ENCODE measurements at regions not wholly inside any gene's neighbourhood (a gene's known extent, or its start where the extent isn't known, plus 50 kb on each side); places are given as distances from the start of the nearest gene placed in this dataset.

DNA sequence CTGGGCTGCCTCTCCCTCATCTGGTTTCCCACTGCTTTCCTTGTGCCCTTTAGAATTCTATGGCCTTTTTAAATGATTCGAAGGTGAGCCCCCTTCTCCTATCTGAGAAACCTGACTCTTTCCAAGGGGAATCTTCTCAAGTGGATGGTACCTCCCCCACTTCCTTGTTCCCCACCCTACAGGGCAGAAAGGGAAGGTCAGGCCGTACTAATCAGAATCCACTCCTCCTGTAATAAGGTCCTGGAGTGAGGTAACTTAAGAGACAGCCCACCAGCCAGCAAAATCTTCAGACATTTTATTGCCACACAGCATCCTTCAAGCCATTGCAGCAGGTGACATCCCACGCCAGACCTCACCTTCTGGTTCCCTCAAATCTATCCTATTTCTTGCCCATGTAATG, 84.5 kb downstream of the MINAR1 start:
- BruUV-seq (replicated peaks): no TSS peak

DNA sequence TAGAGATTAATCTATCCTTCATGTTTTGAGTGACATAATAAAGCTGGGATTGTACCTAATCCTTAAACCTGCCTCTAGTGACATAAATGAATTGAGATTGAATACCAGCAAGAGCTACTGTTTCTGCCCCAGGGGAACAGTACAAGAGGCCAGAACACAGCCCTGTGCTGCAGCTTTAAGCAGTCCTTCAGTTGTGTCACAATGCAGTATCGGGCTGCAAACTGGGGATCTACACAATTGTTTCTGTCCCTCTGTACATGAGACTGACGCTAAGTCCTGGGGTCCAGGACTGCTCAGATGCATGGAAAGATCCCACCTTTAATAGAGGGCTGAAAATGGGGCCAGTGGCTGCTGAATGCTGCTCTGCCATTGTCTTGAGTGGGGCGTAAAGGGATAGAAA, 87.5 kb downstream of the MINAR1 start:
- Histone ChIP-seq H3K27me3 (ENCODE audit: low read length) (peaks cover 45% of the 10 kb centered on the region), H3K9ac (ENCODE audit: low read length) (no peak overlapping the region), H3K9me2 (replicated peaks; ENCODE audit: low read length) (no peaks in the 10 kb centered on the region), H4K20me1 (ENCODE audit: low read length) (no peaks in the 10 kb centered on the region), H3K4me2 (ENCODE audit: low read length) (no peak overlapping the region), H3K4me3 (ENCODE audit: low read length) (no peak overlapping the region), H3K36me3 (ENCODE audit: low read depth, low read length) (no peaks in the 10 kb centered on the region), H2AFZ (ENCODE audit: low read length) (no peak overlapping the region), H3K9me3 (ENCODE audit: low read length) (no peaks in the 10 kb centered on the region), H3K79me2 (ENCODE audit: low read length) (no peaks in the 10 kb centered on the region), H3K4me1 (ENCODE audit: insufficient read depth, low read length) (no peaks in the 10 kb centered on the region), H3F3A (ENCODE audit: low read length, unreplicated experiment) (no peaks in the 10 kb centered on the region), H3K27ac (ENCODE audit: low read length) (no peak overlapping the region)
- TF ChIP-seq, protein P1, sequence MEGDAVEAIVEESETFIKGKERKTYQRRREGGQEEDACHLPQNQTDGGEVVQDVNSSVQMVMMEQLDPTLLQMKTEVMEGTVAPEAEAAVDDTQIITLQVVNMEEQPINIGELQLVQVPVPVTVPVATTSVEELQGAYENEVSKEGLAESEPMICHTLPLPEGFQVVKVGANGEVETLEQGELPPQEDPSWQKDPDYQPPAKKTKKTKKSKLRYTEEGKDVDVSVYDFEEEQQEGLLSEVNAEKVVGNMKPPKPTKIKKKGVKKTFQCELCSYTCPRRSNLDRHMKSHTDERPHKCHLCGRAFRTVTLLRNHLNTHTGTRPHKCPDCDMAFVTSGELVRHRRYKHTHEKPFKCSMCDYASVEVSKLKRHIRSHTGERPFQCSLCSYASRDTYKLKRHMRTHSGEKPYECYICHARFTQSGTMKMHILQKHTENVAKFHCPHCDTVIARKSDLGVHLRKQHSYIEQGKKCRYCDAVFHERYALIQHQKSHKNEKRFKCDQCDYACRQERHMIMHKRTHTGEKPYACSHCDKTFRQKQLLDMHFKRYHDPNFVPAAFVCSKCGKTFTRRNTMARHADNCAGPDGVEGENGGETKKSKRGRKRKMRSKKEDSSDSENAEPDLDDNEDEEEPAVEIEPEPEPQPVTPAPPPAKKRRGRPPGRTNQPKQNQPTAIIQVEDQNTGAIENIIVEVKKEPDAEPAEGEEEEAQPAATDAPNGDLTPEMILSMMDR (conservative IDR thresholded peaks at IDR 0.05; ENCODE audit: low read depth, low read length): no peak
- TF ChIP-seq EZH2phosphoT487 (IDR thresholded peaks at IDR 0.05; ENCODE audit: borderline replicate concordance, low read length) (no peak), EZH2 (IDR thresholded peaks at IDR 0.05; ENCODE audit: low read length, unreplicated experiment) (no peak)
- intact Hi-C loops (cut with micrococcal nuclease): no loop called here
- ChIA-PET POLR2A (ENCODE audit: unreplicated experiment) (no interaction called here), CTCF (no interaction called here)
- ATAC-seq: no peak
- BruUV-seq (replicated peaks): no TSS peak
- DNase-seq: no peak

More for the DNA sequence above, 84.5 kb downstream of the MINAR1 start:
- no peak overlapping the region for H2AFZ ChIP-seq (ENCODE audit: low read length)
- H3K27ac ChIP-seq (ENCODE audit: low read length): no peak overlapping the region
- no peak for DNase-seq
- H3K4me3 ChIP-seq (ENCODE audit: low read length): no peak overlapping the region
- peaks cover 47% of the 10 kb centered on the region for H3K27me3 ChIP-seq (ENCODE audit: low read length)
- no peaks in the 10 kb centered on the region for H3K36me3 ChIP-seq (ENCODE audit: low read depth, low read length)
- H4K20me1 ChIP-seq (ENCODE audit: low read length): no peaks in the 10 kb centered on the region
- CTCF ChIA-PET: no interaction called here
- no peaks in the 10 kb centered on the region for H3K9me2 ChIP-seq (replicated peaks; ENCODE audit: low read length)
- no peaks in the 10 kb centered on the region for H3K79me2 ChIP-seq (ENCODE audit: low read length)
- ATAC-seq: no peak
- POLR2A ChIA-PET (ENCODE audit: unreplicated experiment): no interaction called here
- TF ChIP-seq, protein P1 (conservative IDR thresholded peaks at IDR 0.05; ENCODE audit: low read depth, low read length): no peak
- no peak for TF ChIP-seq EZH2phosphoT487 (IDR thresholded peaks at IDR 0.05; ENCODE audit: borderline replicate concordance, low read length)
- no peak for TF ChIP-seq EZH2 (IDR thresholded peaks at IDR 0.05; ENCODE audit: low read length, unreplicated experiment)
- H3K4me1 ChIP-seq (ENCODE audit: insufficient read depth, low read length): no peaks in the 10 kb centered on the region
- H3K9ac ChIP-seq (ENCODE audit: low read length): no peak overlapping the region
- no peaks in the 10 kb centered on the region for H3F3A ChIP-seq (ENCODE audit: low read length, unreplicated experiment)
- intact Hi-C loops (cut with micrococcal nuclease): no loop called here
- H3K4me2 ChIP-seq (ENCODE audit: low read length): no peak overlapping the region
- H3K9me3 ChIP-seq (ENCODE audit: low read length): no peaks in the 10 kb centered on the region

DNA sequence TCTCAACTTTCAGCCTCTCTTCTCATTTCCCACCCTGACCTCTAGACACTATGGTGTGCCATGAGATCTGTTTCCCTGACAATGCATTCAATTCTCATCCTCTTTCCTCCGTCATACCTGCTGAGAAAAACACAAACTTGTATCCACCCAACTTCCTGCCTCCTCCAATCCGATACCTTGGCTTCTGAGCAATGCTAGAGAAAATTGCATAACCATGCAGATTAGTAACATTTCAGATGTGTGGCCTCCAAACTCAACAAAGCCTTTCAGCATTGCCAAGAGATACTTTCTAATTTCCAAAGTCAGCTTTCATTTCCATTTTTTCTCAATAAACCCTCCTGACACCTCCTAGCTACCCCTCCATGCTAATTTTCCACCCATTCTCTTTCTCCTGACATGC, 88.5 kb downstream of the MINAR1 start:
- TF ChIP-seq EZH2 (IDR thresholded peaks at IDR 0.05; ENCODE audit: low read length, unreplicated experiment) (no peak), EZH2phosphoT487 (IDR thresholded peaks at IDR 0.05; ENCODE audit: borderline replicate concordance, low read length) (no peak)
- TF ChIP-seq, protein P1 (conservative IDR thresholded peaks at IDR 0.05; ENCODE audit: low read depth, low read length): no peak
- H3K9me3 ChIP-seq (ENCODE audit: low read length): no peaks in the 10 kb centered on the region
- ChIA-PET POLR2A (ENCODE audit: unreplicated experiment) (no interaction called here), CTCF (no interaction called here)
- H3K4me3 ChIP-seq (ENCODE audit: low read length): no peak overlapping the region
- H3K27ac ChIP-seq (ENCODE audit: low read length): no peak overlapping the region
- H2AFZ ChIP-seq (ENCODE audit: low read length): no peak overlapping the region
- H3K9me2 ChIP-seq (replicated peaks; ENCODE audit: low read length): no peaks in the 10 kb centered on the region
- H3K9ac ChIP-seq (ENCODE audit: low read length): no peak overlapping the region
- intact Hi-C loops (cut with micrococcal nuclease): no loop called here
- no peaks in the 10 kb centered on the region for H3K79me2 ChIP-seq (ENCODE audit: low read length)
- ATAC-seq: no peak
- H3K36me3 ChIP-seq (ENCODE audit: low read depth, low read length): no peaks in the 10 kb centered on the region
- no TSS peak for BruUV-seq (replicated peaks)
- peaks cover 45% of the 10 kb centered on the region for H3K27me3 ChIP-seq (ENCODE audit: low read length)
- no peaks in the 10 kb centered on the region for H3F3A ChIP-seq (ENCODE audit: low read length, unreplicated experiment)
- no peaks in the 10 kb centered on the region for H4K20me1 ChIP-seq (ENCODE audit: low read length)
- no peak overlapping the region for H3K4me2 ChIP-seq (ENCODE audit: low read length)
- no peaks in the 10 kb centered on the region for H3K4me1 ChIP-seq (ENCODE audit: insufficient read depth, low read length)
- DNase-seq: no peak

All from PC-3 (cell line).